DND-41 (cell line): ENCODE measurements at regions not wholly inside any gene's neighbourhood (a gene's known extent, or its start where the extent isn't known, plus 50 kb on each side); places are given as distances from the start of the nearest gene placed in this dataset.

Experiments
- ATAC-seq: fragments of 200-7000 bp; cut with Tn5 transposase; 3 replicates; pipeline ENCODE4 v1.9.1; 2021; ENCODE audit warnings: low read depth; ENCODE audit not compliant: insufficient read depth
- DNase-seq: peaks from one replicate; pipeline ENCODE4 v3.0.0-alpha.2; 2020
- H2AFZ ChIP-seq: 2 replicates; pipeline ENCODE4 v1.6.0; 2012; ENCODE audit warnings: low read depth, low read length
- H3K27ac ChIP-seq: 2 replicates; pipeline ENCODE4 v1.5.1; 2012; ENCODE audit warnings: low read length, inconsistent platforms
- H3K27me3 ChIP-seq: fragments of 200-600 bp; sonication (generic); 2 replicates; pipeline ENCODE4 v1.6.0; 2012; ENCODE audit warnings: low read length, mild to moderate bottlenecking, inconsistent platforms; ENCODE audit not compliant: insufficient read depth, poor library complexity
- H3K36me3 ChIP-seq: 2 replicates; pipeline ENCODE4 v1.5.1; 2012; ENCODE audit warnings: low read length, inconsistent platforms; ENCODE audit not compliant: insufficient read depth
- H3K4me1 ChIP-seq: 2 replicates; pipeline ENCODE4 v1.5.1; 2012; ENCODE audit warnings: mild to moderate bottlenecking, low read length; ENCODE audit not compliant: insufficient read depth
- H3K4me2 ChIP-seq: 2 replicates; pipeline ENCODE4 v1.6.0; 2012; ENCODE audit warnings: mild to moderate bottlenecking, moderate library complexity, low read length, inconsistent platforms; ENCODE audit not compliant: insufficient read depth
- H3K4me3 ChIP-seq, 2 experiments: fragments of 200-600 bp in 1 of 2; shearing (Covaris generic) in 1 of 2; 2 replicates each; pipeline ENCODE4 v1.5.1; 2012 to 2016; ENCODE audit warnings: inconsistent platforms in 2 of 2, low read length in 2 of 2, mild to moderate bottlenecking in 2 of 2, low read depth in 1 of 2, moderate library complexity in 1 of 2
- H3K79me2 ChIP-seq: 2 replicates; pipeline ENCODE4 v1.6.0; 2012; ENCODE audit warnings: low read length, inconsistent platforms; ENCODE audit not compliant: insufficient read depth
- H3K9ac ChIP-seq: 2 replicates; pipeline ENCODE4 v1.6.0; 2012; ENCODE audit warnings: low read depth, mild to moderate bottlenecking, inconsistent platforms, low read length, moderate library complexity
- H3K9me3 ChIP-seq: 2 replicates; pipeline ENCODE4 v1.5.1; 2012; ENCODE audit warnings: low read length, moderate library complexity, mild to moderate bottlenecking, inconsistent platforms; ENCODE audit not compliant: insufficient read depth, severe bottlenecking
- H4K20me1 ChIP-seq: 2 replicates; pipeline ENCODE4 v1.6.0; 2012; ENCODE audit warnings: low read length; ENCODE audit not compliant: insufficient read depth
- CTCF ChIP-seq: IDR thresholded peaks from 2 replicates; pipeline ENCODE4 v1.5.1; 2012; ENCODE audit warnings: borderline replicate concordance, low read length, moderate library complexity, mild to moderate bottlenecking; ENCODE audit not compliant: poor library complexity, severe bottlenecking; ENCODE audit errors: extremely low read depth
- EZH2 ChIP-seq: IDR thresholded peaks from 3 replicates; pipeline ENCODE4 v1.6.1; 2012; ENCODE audit warnings: borderline replicate concordance, low read depth, mild to moderate bottlenecking, moderate library complexity, low read length, inconsistent platforms; ENCODE audit not compliant: severe bottlenecking

- no peaks in the 10 kb centered on the region for H4K20me1 ChIP-seq
- no peak overlapping the region for H2AFZ ChIP-seq
- H3K27ac ChIP-seq, result no peak overlapping the region
- no peaks in the 10 kb centered on the region for H3K27me3 ChIP-seq
- H3K9me3 ChIP-seq, result no peaks in the 10 kb centered on the region
- no peak overlapping the region for H3K4me2 ChIP-seq
- H3K36me3 ChIP-seq, result no peaks in the 10 kb centered on the region
- DNase-seq (no peak), ATAC-seq (0 out of 3 replicates have a peak, but pooled peaks have one; percentile 24)
- H3K79me2 ChIP-seq, result no peaks in the 10 kb centered on the region
- TF ChIP-seq CTCF (no peak), EZH2 (no peak)
- no peak overlapping the region for H3K9ac ChIP-seq
- no peak overlapping the region for H3K4me3 ChIP-seq
- H3K4me1 ChIP-seq, result peaks cover 15% of the 10 kb centered on the region
Measured at GRCh38 chr6:37093728-37094069, 76.3 kb upstream of the PIM1 start.

DNA sequence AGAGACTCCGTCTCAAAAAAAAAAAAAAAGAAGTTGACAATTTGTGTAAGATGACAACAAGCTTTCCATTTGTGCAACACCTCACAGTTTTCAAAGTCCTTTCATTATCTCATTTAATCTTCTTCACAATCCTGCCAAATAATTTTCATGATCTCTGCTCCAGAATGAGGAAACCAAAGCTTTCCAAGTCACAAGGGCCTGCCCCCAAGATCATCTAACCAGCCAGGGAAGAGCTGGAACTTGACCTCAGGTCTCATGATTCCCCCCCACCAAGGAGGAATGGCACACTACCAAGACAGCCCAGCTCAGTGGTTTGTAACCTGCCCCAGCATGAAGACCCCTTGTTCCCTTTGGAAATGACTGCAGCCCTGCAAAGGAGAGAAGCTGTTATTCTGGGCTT lies 74.0 kb upstream of the PIM1 start:
- no peak for TF ChIP-seq EZH2
- no peak for TF ChIP-seq CTCF

DNA sequence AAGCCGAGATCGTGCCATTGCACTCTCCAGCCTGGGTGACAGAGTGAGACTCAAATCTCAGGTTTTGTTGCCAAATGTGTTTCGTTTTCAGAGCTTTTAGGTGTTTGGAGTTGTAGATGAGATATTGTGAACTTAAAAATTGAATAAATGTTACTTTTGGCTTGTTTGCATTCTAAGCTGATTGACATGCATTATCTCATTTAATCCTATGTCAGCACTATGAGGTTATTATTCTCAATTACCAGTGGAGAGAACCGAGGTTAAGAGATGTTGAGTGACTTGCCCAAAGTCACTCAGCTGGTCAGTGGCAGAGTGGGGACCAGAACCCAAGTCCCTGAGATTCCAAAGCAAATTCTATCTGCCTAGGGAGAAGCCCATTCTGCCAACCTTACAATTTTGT lies 72.6 kb upstream of the PIM1 start:
- Histone ChIP-seq H3K4me2 (no peak overlapping the region), H3K9ac (no peak overlapping the region), H4K20me1 (no peaks in the 10 kb centered on the region), H3K4me3 (no peak overlapping the region), H3K4me1 (peaks cover 23% of the 10 kb centered on the region), H3K9me3 (no peaks in the 10 kb centered on the region), H3K27ac (no peak overlapping the region), H2AFZ (no peak overlapping the region), H3K36me3 (no peaks in the 10 kb centered on the region), H3K27me3 (no peaks in the 10 kb centered on the region), H3K79me2 (no peaks in the 10 kb centered on the region)
- ATAC-seq, result no peak
- no peak for DNase-seq
- TF ChIP-seq EZH2 (no peak), CTCF (no peak)

More for the DNA sequence above, 74.0 kb upstream of the PIM1 start:
- Histone ChIP-seq H2AFZ (no peak overlapping the region), H3K36me3 (no peaks in the 10 kb centered on the region), H3K4me2 (no peak overlapping the region), H3K9me3 (no peaks in the 10 kb centered on the region), H3K79me2 (no peaks in the 10 kb centered on the region), H3K4me3 (no peak overlapping the region), H3K27me3 (no peaks in the 10 kb centered on the region), H3K27ac (no peak overlapping the region), H3K4me1 (peaks cover 15% of the 10 kb centered on the region), H4K20me1 (no peaks in the 10 kb centered on the region), H3K9ac (no peak overlapping the region)
- ATAC-seq, result no peak
- no peak for DNase-seq

- Histone ChIP-seq H3K4me3 (no peak overlapping the region), H2AFZ (no peak overlapping the region), H3K9ac (no peak overlapping the region), H3K36me3 (no peaks in the 10 kb centered on the region), H4K20me1 (no peaks in the 10 kb centered on the region), H3K4me1 (peaks cover 31% of the 10 kb centered on the region), H3K27me3 (no peaks in the 10 kb centered on the region), H3K27ac (no peak overlapping the region), H3K9me3 (no peaks in the 10 kb centered on the region), H3K4me2 (no peak overlapping the region), H3K79me2 (no peaks in the 10 kb centered on the region)
- ATAC-seq (no peak), DNase-seq (no peak)
- TF ChIP-seq EZH2, result no peak
- TF ChIP-seq CTCF, result no peak
Measured at GRCh38 chr6:37099442-37099841, 70.5 kb upstream of the PIM1 start.
